Posterior cingulate gyrus (tissue), 11 donors: ENCODE measurements at regions not wholly inside any gene's neighbourhood (a gene's known extent, or its start where the extent isn't known, plus 50 kb on each side); places are given as distances from the start of the nearest gene placed in this dataset.
A peak's percentile ranks its signal among the peaks of the same experiment; 100 is the strongest.

ENCODE experiments used
- DNase-seq, 10 donors: peaks; one replicate each; pipeline versions ENCODE4 v3.0.0 to v3.0.0-alpha.2; 2020 to 2021; ENCODE audit warnings: mixed read lengths in 3 of 10
- intact Hi-C: fragments of 100-400 bp; cut with DNase I; formaldehyde crosslinking; loops from one replicate; pipeline ENCODE4 v1.15.1; 2023

GRCh38 chr11:107222431-107222830 lies 204.2 kb upstream of the GUCY1A2 start:
- no peak for DNase-seq
- intact Hi-C loops = no loop called here

- intact Hi-C loops = no loop called here
- DNase-seq = no peak
These were observed 203.5 kb upstream of the GUCY1A2 start for GRCh38 chr11:107221748-107222285.

GRCh38 chr11:107218123-107219013 lies 200.1 kb upstream of the GUCY1A2 start:
- DNase-seq = no peak
- intact Hi-C loops = no loop called here

GRCh38 chr11:107217444-107217843 lies 199.2 kb upstream of the GUCY1A2 start:
- peak in 2 of 10 donors; percentile 67 to 73 for DNase-seq
- intact Hi-C loops = no loop called here

- intact Hi-C loops = no loop called here
- DNase-seq = no peak
These were observed 196.7 kb upstream of the GUCY1A2 start for GRCh38 chr11:107215010-107215409.

DNA sequence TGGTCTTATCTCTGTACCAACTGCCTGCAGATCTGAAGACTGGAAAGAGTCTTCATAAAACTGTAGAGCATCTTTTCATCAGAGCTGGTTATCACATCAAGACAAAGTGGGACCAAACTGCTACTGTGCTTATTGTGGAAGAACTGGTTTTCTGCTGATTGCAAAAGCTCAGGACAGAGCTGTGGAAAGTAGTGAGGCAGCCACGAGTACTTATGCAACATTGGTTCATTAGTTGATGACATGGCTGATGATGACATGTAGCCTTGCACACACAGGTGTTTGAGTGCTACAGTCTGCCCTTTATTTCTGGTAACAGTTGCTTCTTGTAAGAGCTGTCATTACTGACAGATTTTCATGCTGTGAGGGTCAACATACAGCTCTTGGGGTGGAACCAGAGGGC lies 185.4 kb upstream of the GUCY1A2 start:
- no peak for DNase-seq
- intact Hi-C loops = no loop called here

DNA sequence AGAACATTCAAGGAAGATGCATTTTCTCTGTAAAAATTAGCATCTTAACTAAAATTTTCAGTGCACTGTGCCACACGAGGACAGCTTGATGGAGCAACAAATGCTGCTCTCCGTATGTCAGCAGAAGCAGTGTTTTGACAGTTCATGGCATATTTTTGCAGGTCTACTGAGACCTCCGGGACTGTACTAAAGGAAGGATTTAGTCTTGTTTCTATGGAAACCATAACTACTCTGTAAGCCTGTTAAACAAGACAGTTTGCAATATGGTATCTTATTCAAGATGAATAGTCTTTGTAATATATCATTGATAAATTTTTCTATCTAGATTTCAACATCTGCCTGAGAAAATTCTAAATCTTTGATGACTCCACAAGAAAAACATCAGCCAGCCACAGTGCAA lies 184.0 kb upstream of the GUCY1A2 start:
- intact Hi-C loops = no loop called here
- no peak for DNase-seq

GRCh38 chr11:107198490-107199007 lies 180.3 kb upstream of the GUCY1A2 start:
- no peak for DNase-seq
- intact Hi-C loops = no loop called here

DNA sequence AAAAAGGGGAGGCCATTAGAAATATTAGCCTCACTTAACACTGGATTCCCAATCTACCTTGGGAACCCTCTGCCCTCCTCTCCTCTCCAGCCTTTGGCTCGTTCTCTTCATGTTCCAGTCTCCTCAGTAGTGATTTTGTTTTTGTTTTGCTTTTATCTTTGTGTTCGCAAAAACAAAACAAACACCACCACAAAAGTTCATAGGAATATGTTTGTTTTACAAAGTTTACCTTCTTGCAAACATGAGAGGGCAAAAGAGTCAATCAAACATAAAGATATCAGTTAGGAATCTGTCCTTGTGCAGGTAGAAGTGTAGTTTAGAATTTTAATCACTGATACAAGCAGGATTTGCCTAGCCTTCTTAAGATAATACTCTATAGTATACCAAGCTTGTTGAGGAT lies 179.7 kb upstream of the GUCY1A2 start:
- DNase-seq = no peak
- intact Hi-C loops = no loop called here

DNA sequence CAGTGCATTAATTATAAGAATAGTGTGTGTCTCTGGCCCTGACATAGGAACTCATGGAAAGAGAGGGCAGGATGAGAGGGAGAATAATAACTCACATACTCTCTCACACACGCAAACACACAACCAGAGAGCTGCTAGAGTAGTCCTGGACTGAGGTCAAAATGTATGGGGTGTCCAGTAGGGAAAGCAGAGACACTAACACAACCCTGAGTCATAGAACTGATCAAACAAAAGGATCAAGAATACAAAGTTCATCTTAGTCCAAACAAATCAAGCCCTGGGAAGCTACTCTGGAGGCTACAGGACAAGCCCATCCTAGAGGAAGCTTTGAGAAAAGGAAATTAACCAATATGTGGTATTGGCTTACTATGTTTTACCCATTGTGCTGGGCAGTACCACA lies 178.5 kb upstream of the GUCY1A2 start:
- intact Hi-C loops = no loop called here
- DNase-seq = no peak

DNA sequence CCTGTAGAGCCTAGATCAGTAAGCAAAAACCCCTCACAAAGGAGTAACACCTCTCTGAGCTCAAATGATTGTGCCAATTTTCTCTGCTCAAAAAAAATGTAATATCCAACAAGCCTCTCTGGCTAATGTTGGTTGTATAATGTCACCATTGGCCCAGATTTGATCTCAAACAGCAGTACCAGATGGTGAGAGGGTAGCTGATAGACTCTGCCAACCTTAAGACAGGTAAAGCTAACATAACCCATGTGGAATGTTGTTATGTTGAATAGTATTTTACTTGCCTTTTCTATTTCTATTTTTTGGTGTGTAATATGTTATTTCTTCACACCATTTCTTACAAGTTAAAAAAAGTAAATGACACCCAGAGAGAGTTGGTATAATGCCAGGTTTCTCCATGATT lies 166.7 kb upstream of the GUCY1A2 start:
- intact Hi-C loops = no loop called here
- DNase-seq = no peak

DNA sequence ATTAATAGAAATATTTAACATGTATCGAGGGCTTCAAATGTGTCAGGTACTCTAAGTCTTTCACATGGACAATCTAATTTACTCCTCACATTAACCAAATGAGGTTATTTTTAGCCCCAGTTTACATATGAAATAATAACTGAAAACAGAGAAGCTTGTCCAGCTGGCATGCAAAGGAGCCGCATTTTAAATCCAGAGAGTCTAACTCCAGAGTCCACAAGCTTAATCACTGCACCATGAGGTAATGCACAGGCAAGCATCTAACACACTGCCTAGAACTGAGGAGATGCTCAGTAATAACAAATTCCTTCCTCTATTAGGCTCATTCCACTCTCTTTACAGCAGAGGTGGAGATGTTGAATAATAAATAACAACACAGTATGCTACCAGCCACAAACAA lies 165.7 kb upstream of the GUCY1A2 start:
- intact Hi-C loops = no loop called here
- no peak for DNase-seq

GRCh38 chr11:107182978-107183377 lies 164.7 kb upstream of the GUCY1A2 start:
- intact Hi-C loops = no loop called here
- no peak for DNase-seq

DNA sequence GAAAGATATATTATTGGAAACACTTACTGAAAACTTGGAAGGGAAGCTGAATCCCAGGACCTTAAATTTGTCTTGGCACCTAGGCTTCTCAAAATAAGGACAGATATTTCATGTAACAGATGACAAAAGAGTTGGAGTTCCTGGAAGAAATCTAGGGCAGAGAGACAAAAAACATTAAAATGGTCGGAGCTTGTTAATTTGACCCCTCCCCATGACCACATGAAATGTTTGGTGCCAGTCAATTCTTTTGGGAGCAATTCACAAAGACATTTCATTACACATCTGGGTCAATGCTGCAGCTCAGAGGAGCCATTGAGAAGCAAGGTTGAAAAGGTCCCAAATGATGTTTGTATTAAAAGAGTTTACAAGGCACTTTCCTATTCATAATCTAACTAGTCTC lies 162.0 kb upstream of the GUCY1A2 start:
- no peak for DNase-seq
- intact Hi-C loops = no loop called here

DNA sequence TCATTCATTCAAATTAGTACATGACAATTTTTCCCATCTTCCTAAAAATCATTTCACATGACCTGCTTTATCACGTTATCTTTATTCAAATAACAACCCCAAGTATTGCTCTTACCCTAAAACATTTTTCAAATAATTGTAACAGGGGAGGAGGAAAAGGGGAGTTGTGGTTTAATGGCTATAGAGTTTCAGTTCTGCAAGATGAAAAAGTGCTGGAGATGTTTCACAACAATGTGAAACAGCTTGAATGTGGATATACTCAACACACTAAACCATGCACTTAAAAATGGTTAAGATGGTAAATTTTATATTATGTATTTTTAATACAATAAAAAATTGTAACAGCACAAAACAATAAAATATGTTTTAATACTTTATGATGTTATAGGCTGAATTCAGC lies 161.6 kb upstream of the GUCY1A2 start:
- intact Hi-C loops = no loop called here
- DNase-seq = no peak

GRCh38 chr11:107177106-107177477 lies 158.8 kb upstream of the GUCY1A2 start:
- intact Hi-C loops = no loop called here
- DNase-seq = peak in 2 of 10 donors; percentile 16 to 55

- intact Hi-C loops = no loop called here
- peak in 3 of 10 donors; percentile 21 to 64 (median 54) for DNase-seq
These were observed 158.2 kb upstream of the GUCY1A2 start for GRCh38 chr11:107176148-107177105.

- no peak for DNase-seq
- intact Hi-C loops = no loop called here
These were observed 156.6 kb upstream of the GUCY1A2 start for GRCh38 chr11:107174856-107175255.

- intact Hi-C loops = no loop called here
- no peak for DNase-seq
These were observed 154.7 kb upstream of the GUCY1A2 start for GRCh38 chr11:107172996-107173395.

DNA sequence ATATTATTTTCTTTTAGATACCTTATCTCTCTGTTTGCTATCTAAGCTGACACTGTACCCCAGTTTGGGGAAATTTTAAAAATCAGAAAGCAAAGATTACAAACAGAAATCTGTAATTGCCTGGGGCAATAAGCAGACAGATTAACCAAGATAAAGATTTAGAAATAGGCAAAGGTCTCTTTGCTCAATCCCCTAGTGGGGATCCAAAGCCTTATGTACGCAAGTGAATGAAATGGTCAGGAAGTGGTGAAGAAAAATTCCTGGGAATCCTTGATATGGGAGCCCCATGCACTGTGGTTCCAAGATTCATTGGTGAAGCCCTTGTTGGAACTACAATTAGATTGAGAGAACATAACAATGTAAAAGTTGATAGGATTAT lies 139.5 kb upstream of the GUCY1A2 start:
- intact Hi-C loops = no loop called here
- no peak for DNase-seq
